22Rv1 (cell line): ENCODE measurements at regions not wholly inside any gene's neighbourhood (a gene's known extent, or its start where the extent isn't known, plus 50 kb on each side); places are given as distances from the start of the nearest gene placed in this dataset.

ENCODE experiments used
- ZFX ChIP-seq: fragments of 450-650 bp; IDR thresholded peaks from 2 replicates; pipeline ENCODE4 v1.6.1; 2017; ENCODE audit warnings: antibody characterized with exemption, borderline replicate concordance
- TF ChIP-seq, protein P1 (sequence below): fragments of 450-650 bp; IDR thresholded peaks from 2 replicates; pipeline ENCODE4 v1.5.1; 2017; ENCODE audit warnings: mild to moderate bottlenecking

DNA sequence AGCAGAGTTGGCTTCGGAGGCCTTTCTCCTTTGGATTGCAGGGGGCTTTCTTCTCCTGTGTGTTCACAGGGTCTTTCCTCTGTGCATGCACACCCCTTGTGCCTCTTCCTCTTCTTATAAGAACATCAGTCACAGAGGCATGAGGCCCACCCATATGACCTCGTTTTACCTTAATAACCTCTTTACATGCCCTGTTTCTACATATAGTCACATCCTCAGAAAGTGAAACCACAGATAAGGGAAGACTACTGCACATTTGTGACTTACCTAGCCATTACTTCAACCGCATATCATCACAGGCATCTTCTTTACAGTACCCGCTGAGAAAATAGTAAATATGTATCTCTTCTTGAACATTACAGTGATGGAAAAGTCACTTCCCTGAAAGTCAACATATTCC, 204.9 kb upstream of the TARS1 start:
- TF ChIP-seq, protein P1, sequence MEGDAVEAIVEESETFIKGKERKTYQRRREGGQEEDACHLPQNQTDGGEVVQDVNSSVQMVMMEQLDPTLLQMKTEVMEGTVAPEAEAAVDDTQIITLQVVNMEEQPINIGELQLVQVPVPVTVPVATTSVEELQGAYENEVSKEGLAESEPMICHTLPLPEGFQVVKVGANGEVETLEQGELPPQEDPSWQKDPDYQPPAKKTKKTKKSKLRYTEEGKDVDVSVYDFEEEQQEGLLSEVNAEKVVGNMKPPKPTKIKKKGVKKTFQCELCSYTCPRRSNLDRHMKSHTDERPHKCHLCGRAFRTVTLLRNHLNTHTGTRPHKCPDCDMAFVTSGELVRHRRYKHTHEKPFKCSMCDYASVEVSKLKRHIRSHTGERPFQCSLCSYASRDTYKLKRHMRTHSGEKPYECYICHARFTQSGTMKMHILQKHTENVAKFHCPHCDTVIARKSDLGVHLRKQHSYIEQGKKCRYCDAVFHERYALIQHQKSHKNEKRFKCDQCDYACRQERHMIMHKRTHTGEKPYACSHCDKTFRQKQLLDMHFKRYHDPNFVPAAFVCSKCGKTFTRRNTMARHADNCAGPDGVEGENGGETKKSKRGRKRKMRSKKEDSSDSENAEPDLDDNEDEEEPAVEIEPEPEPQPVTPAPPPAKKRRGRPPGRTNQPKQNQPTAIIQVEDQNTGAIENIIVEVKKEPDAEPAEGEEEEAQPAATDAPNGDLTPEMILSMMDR, result no peak
- no peak for TF ChIP-seq ZFX
